Keratinocyte (primary cell): ENCODE measurements at regions not wholly inside any gene's neighbourhood (a gene's known extent, or its start where the extent isn't known, plus 50 kb on each side); places are given as distances from the start of the nearest gene placed in this dataset.
A peak's percentile ranks its signal among the peaks of the same experiment; 100 is the strongest.

Experiments used
- DNase-seq: peaks from one replicate; pipeline ENCODE4 v3.0.0-alpha.2; 2011; ENCODE audit warnings: low read depth, missing footprints, low spot score
- FAIRE-seq: peaks from 2 replicates; lab custom pipeline; 2011; peaks lifted over from hg19 to GRCh38; lab: Jason Lieb, UNC
- H2AFZ ChIP-seq: 2 replicates; pipeline ENCODE4 v1.6.0; 2012; ENCODE audit warnings: low read length, control low read depth, inconsistent platforms; ENCODE audit not compliant: control insufficient read depth
- H3K27ac ChIP-seq: 2 replicates; pipeline ENCODE4 v1.5.1; 2011; ENCODE audit warnings: low read length; ENCODE audit not compliant: control insufficient read depth, insufficient read depth
- H3K27me3 ChIP-seq: 3 replicates; pipeline ENCODE4 v1.6.0; 2011; ENCODE audit warnings: low read length; ENCODE audit not compliant: control insufficient read depth, insufficient read depth; ENCODE audit errors: extremely low read depth
- H3K36me3 ChIP-seq, 2 experiments: 2 replicates in 1 of 2; 3 replicates in 1 of 2; pipeline ENCODE4 v1.5.1; 2011; ENCODE audit warnings: low read length in 2 of 2, mild to moderate bottlenecking in 1 of 2; ENCODE audit not compliant: control insufficient read depth in 2 of 2, insufficient read depth in 2 of 2; ENCODE audit errors: extremely low read depth in 1 of 2
- H3K4me1 ChIP-seq: 3 replicates; pipeline ENCODE4 v1.5.1; 2011; ENCODE audit warnings: low read length; ENCODE audit not compliant: control insufficient read depth, insufficient read depth; ENCODE audit errors: extremely low read depth
- H3K4me2 ChIP-seq: 3 replicates; pipeline ENCODE4 v1.6.0; 2011; ENCODE audit warnings: low read depth, low read length; ENCODE audit not compliant: control insufficient read depth, insufficient read depth; ENCODE audit errors: extremely low read depth
- H3K4me3 ChIP-seq, 3 experiments: fragments of 200-600 bp in 1 of 3; sonication (generic) in 1 of 3; 2 replicates in 2 of 3; 3 replicates in 1 of 3; pipeline ENCODE4 v1.5.1; 2011 to 2016; ENCODE audit warnings: low read length in 3 of 3, mild to moderate bottlenecking in 3 of 3, control low read depth in 2 of 3, inconsistent platforms in 1 of 3, low read depth in 1 of 3, mixed read lengths in 1 of 3, mixed run types in 1 of 3, moderate library complexity in 1 of 3; ENCODE audit not compliant: control insufficient read depth in 2 of 3, insufficient read depth in 2 of 3; ENCODE audit errors: extremely low read depth in 1 of 3
- H3K79me2 ChIP-seq: 2 replicates; pipeline ENCODE4 v1.6.0; 2012; ENCODE audit warnings: low read length; ENCODE audit not compliant: control insufficient read depth, insufficient read depth
- H3K9ac ChIP-seq: 3 replicates; pipeline ENCODE4 v1.6.0; 2011; ENCODE audit warnings: low read length; ENCODE audit not compliant: control insufficient read depth, insufficient read depth; ENCODE audit errors: extremely low read depth
- H3K9me1 ChIP-seq: 3 replicates; pipeline ENCODE4 v1.6.0; 2011; ENCODE audit warnings: low read length; ENCODE audit not compliant: control insufficient read depth, insufficient read depth; ENCODE audit errors: extremely low read depth
- H3K9me3 ChIP-seq: 2 replicates; pipeline ENCODE4 v1.5.1; 2012; ENCODE audit warnings: low read depth, low read length; ENCODE audit not compliant: control insufficient read depth
- H4K20me1 ChIP-seq: 3 replicates; pipeline ENCODE4 v1.6.0; 2011; ENCODE audit warnings: low read length; ENCODE audit not compliant: control insufficient read depth, insufficient read depth; ENCODE audit errors: extremely low read depth
- EZH2 ChIP-seq: IDR thresholded peaks from one replicate; pipeline ENCODE4 v1.6.1; 2012; ENCODE audit warnings: inconsistent platforms, mild to moderate bottlenecking, low read length, moderate library complexity
- dilution Hi-C: fragments of 300-500 bp; cut with MboI; formaldehyde crosslinking; loops from one replicate; pipeline ENCODE4 v1.7.0; 2020; ENCODE audit warnings: low sequenced_read_pairs; ENCODE audit not compliant: extremely low pct_ligation_motif_present
- TF ChIP-seq, protein P1 (sequence below), 3 experiments: IDR thresholded peaks in 1 of 3; conservative IDR thresholded peaks in 1 of 3; optimal IDR thresholded peaks in 1 of 3; 2 replicates in 2 of 3; 3 replicates in 1 of 3; pipeline versions ENCODE3 to v1.5.1; 2011; ENCODE audit warnings: low read length in 3 of 3, mild to moderate bottlenecking in 3 of 3, moderate library complexity in 2 of 3, control low read depth in 1 of 3, inconsistent platforms in 1 of 3; ENCODE audit not compliant: insufficient read depth in 2 of 3; ENCODE audit errors: extremely low read depth in 1 of 3

- no peaks in the 10 kb centered on the region for H3K9me1 ChIP-seq
- no peak overlapping the region for H3K4me2 ChIP-seq
- no peaks in the 10 kb centered on the region for H3K79me2 ChIP-seq
- no peaks in the 10 kb centered on the region for H3K36me3 ChIP-seq
- no peaks in the 10 kb centered on the region for H3K9me3 ChIP-seq
- H3K9ac ChIP-seq: no peak overlapping the region
- no peak overlapping the region for H3K27ac ChIP-seq
- H2AFZ ChIP-seq: no peak overlapping the region
- FAIRE-seq: no peak
- dilution Hi-C loops: no loop called here
- H3K27me3 ChIP-seq: no peaks in the 10 kb centered on the region
- no peak for DNase-seq
- no peaks in the 10 kb centered on the region for H4K20me1 ChIP-seq
- no peak overlapping the region for H3K4me3 ChIP-seq
- H3K4me1 ChIP-seq: peaks cover 3% of the 10 kb centered on the region
- no peak for TF ChIP-seq EZH2
- TF ChIP-seq, protein P1, sequence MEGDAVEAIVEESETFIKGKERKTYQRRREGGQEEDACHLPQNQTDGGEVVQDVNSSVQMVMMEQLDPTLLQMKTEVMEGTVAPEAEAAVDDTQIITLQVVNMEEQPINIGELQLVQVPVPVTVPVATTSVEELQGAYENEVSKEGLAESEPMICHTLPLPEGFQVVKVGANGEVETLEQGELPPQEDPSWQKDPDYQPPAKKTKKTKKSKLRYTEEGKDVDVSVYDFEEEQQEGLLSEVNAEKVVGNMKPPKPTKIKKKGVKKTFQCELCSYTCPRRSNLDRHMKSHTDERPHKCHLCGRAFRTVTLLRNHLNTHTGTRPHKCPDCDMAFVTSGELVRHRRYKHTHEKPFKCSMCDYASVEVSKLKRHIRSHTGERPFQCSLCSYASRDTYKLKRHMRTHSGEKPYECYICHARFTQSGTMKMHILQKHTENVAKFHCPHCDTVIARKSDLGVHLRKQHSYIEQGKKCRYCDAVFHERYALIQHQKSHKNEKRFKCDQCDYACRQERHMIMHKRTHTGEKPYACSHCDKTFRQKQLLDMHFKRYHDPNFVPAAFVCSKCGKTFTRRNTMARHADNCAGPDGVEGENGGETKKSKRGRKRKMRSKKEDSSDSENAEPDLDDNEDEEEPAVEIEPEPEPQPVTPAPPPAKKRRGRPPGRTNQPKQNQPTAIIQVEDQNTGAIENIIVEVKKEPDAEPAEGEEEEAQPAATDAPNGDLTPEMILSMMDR (optimal IDR thresholded peaks at IDR 0.05 in 1 of 3, IDR thresholded peaks at IDR 0.05 in 1 of 3, conservative IDR thresholded peaks at IDR 0.05 in 1 of 3; ENCODE audit: extremely low read depth in 1 of 3, insufficient read depth in 2 of 3, low read length in 3 of 3): no peak
These were observed 1025.7 kb upstream of the TENM4 start for GRCh38 chr11:80466570-80466969.

GRCh38 chr11:80462211-80462610, 1021.4 kb upstream of the TENM4 start:
- H3K4me2 ChIP-seq: no peak overlapping the region
- no peaks in the 10 kb centered on the region for H4K20me1 ChIP-seq
- H3K9ac ChIP-seq: no peak overlapping the region
- peak; percentile 41 for DNase-seq
- H2AFZ ChIP-seq: peak overlapping the region; percentile 45
- H3K36me3 ChIP-seq: no peaks in the 10 kb centered on the region
- H3K27ac ChIP-seq: no peak overlapping the region
- dilution Hi-C loops: no loop called here
- no peak overlapping the region for H3K4me3 ChIP-seq
- no peaks in the 10 kb centered on the region for H3K9me3 ChIP-seq
- H3K79me2 ChIP-seq: no peaks in the 10 kb centered on the region
- TF ChIP-seq EZH2: no peak
- TF ChIP-seq, protein P1 (optimal IDR thresholded peaks at IDR 0.05 in 1 of 3, IDR thresholded peaks at IDR 0.05 in 1 of 3, conservative IDR thresholded peaks at IDR 0.05 in 1 of 3; ENCODE audit: extremely low read depth in 1 of 3, insufficient read depth in 2 of 3, low read length in 3 of 3): no peak
- peaks cover 3% of the 10 kb centered on the region for H3K4me1 ChIP-seq
- FAIRE-seq: peak; percentile 79
- H3K9me1 ChIP-seq: no peaks in the 10 kb centered on the region
- no peaks in the 10 kb centered on the region for H3K27me3 ChIP-seq
